Gastroesophageal sphincter (tissue), 3 donors: ENCODE measurements at regions not wholly inside any gene's neighbourhood (a gene's known extent, or its start where the extent isn't known, plus 50 kb on each side); places are given as distances from the start of the nearest gene placed in this dataset.

ENCODE experiments used
- CTCF ChIP-seq, 4 experiments: fragments of 200-600 bp in 2 of 4; fragments of 450-650 bp in 2 of 4; sonication (generic) in 1 of 4; IDR thresholded peaks; one replicate each; pipeline ENCODE4 v1.5.1; 2017 to 2019; ENCODE audit warnings: antibody characterized with exemption in 4 of 4, mild to moderate bottlenecking in 2 of 4, moderate library complexity in 2 of 4
- POLR2A ChIP-seq, 2 donors: fragments of 450-650 bp; IDR thresholded peaks; one replicate each; pipeline ENCODE4 v1.6.1; 2017; ENCODE audit warnings: antibody characterized with exemption in 2 of 2, mild to moderate bottlenecking in 2 of 2, moderate library complexity in 1 of 2
- POLR2AphosphoS5 ChIP-seq: sonication (generic); formaldehyde crosslinking; IDR thresholded peaks from one replicate; pipeline ENCODE4 v1.6.1; 2017; ENCODE audit warnings: antibody characterized with exemption

- no peak for TF ChIP-seq CTCF (IDR thresholded peaks at IDR 0.05)
- no peak for TF ChIP-seq POLR2AphosphoS5
- TF ChIP-seq POLR2A (IDR thresholded peaks at IDR 0.05): no peak
These were observed 184.1 kb upstream of the CCDC54 start for GRCh38 chr3:107193116-107193515.
